GM12878 (cell line): ENCODE measurements at regions not wholly inside any gene's neighbourhood (a gene's known extent, or its start where the extent isn't known, plus 50 kb on each side); places are given as distances from the start of the nearest gene placed in this dataset.

ENCODE experiments used
- ATAC-seq: fragments of 200-7000 bp; cut with Tn5 transposase; 3 replicates; pipeline ENCODE4 v1.9.1; 2020; ENCODE audit warnings: mild to moderate bottlenecking, moderate library complexity
- BruUV-seq: library from RNA; stranded (reverse); fragments of 400-500 nt; replicated peaks from 2 replicates; lab custom pipeline; 2021; lab: Mats Ljungman, UMichigan
- CTCF ChIA-PET: fragments of 300-600 bp; sonication (Branson Sonifier 250); formaldehyde crosslinking; extraction: SDS; loops from one replicate; lab custom pipeline; 2021; ENCODE audit warnings: inconsistent platforms; lab: Yijun Ruan, JAX
- POLR2A ChIA-PET: fragments of 350-600 bp; formaldehyde crosslinking; extraction: SDS; loops from one replicate; lab custom pipeline; 2021; ENCODE audit warnings: inconsistent platforms; lab: Charles Lee
- RAD21 ChIA-PET: fragments of 300-600 bp; sonication (Branson Sonifier 250); formaldehyde crosslinking; loops from one replicate; lab custom pipeline; 2023; ENCODE audit warnings: antibody characterized with exemption; ENCODE audit not compliant: unreplicated experiment; lab: Charles Lee
- SMC1A ChIA-PET: fragments of 300-600 bp; sonication (Branson Sonifier 250); formaldehyde crosslinking; loops from one replicate; lab custom pipeline; 2023; ENCODE audit not compliant: unreplicated experiment, uncharacterized antibody; lab: Charles Lee
- DNase-seq: peaks from one replicate; pipeline ENCODE4 v3.0.0-alpha.2; 2011; ENCODE audit warnings: low read depth, low spot score
- FAIRE-seq: peaks from 3 replicates; lab custom pipeline; 2011; peaks lifted over from hg19 to GRCh38; lab: Jason Lieb, UNC
- H2AFZ ChIP-seq: 2 replicates; pipeline ENCODE4 v1.6.0; 2011; ENCODE audit warnings: low read depth, low read length, control low read depth; ENCODE audit not compliant: control insufficient read depth
- H3K27ac ChIP-seq: 2 replicates; pipeline ENCODE4 v1.5.1; 2011; ENCODE audit warnings: control low read depth; ENCODE audit not compliant: control insufficient read depth, insufficient read depth
- H3K27me3 ChIP-seq, 2 experiments: replicated peaks in 1 of 2; 2 replicates each; pipeline versions ENCODE4 v1.6.0 to v1.6.1; 2011; ENCODE audit warnings: low read length in 1 of 2; ENCODE audit not compliant: control insufficient read depth in 2 of 2, insufficient read depth in 2 of 2
- H3K36me3 ChIP-seq, 2 experiments: 2 replicates each; pipeline ENCODE4 v1.5.1; 2011; ENCODE audit warnings: low read length in 1 of 2; ENCODE audit not compliant: control insufficient read depth in 2 of 2, insufficient read depth in 2 of 2
- H3K4me1 ChIP-seq: 2 replicates; pipeline ENCODE4 v1.6.1; 2011; ENCODE audit warnings: mild to moderate bottlenecking, low read length, moderate library complexity, mixed read lengths; ENCODE audit not compliant: control insufficient read depth, insufficient read depth
- H3K4me2 ChIP-seq: 2 replicates; pipeline ENCODE4 v1.6.0; 2011; ENCODE audit warnings: control low read depth; ENCODE audit not compliant: control insufficient read depth, insufficient read depth
- H3K4me3 ChIP-seq: fragments of 200-600 bp; sonication (generic); 2 replicates; pipeline ENCODE4 v1.5.1; 2016
- H3K79me2 ChIP-seq: 2 replicates; pipeline ENCODE4 v1.6.0; 2011; ENCODE audit warnings: low read length; ENCODE audit not compliant: control insufficient read depth, insufficient read depth
- H3K9ac ChIP-seq: 2 replicates; pipeline ENCODE4 v1.8.0; 2011; ENCODE audit warnings: low read length, control low read depth, mixed read lengths; ENCODE audit not compliant: control insufficient read depth, insufficient read depth
- H3K9me3 ChIP-seq: replicated peaks from 3 replicates; pipeline ENCODE4 v1.5.1; 2011; ENCODE audit warnings: mild to moderate bottlenecking, low read length; ENCODE audit not compliant: control insufficient read depth, insufficient read depth
- H4K20me1 ChIP-seq: 2 replicates; pipeline ENCODE4 v1.6.0; 2011; ENCODE audit not compliant: control insufficient read depth, insufficient read depth
- CHD1 ChIP-seq: IDR thresholded peaks from 2 replicates; pipeline ENCODE4 v1.6.1; 2012; ENCODE audit warnings: low read depth, low read length, improper control_type of control experiment
- HDAC2 ChIP-seq: fragments of 200-600 bp; sonication (generic); IDR thresholded peaks from 2 replicates; pipeline ENCODE4 v1.6.1; 2017
- KAT2A ChIP-seq: conservative IDR thresholded peaks from 2 replicates; pipeline ENCODE4 v1.6.1; 2011; ENCODE audit warnings: low read depth, low read length; ENCODE audit not compliant: control insufficient read depth
- LARP7 ChIP-seq: fragments of 450-650 bp; IDR thresholded peaks from 2 replicates; pipeline ENCODE4 v1.6.1; 2017; ENCODE audit warnings: mild to moderate bottlenecking
- POLR2AphosphoS5 ChIP-seq: IDR thresholded peaks from 2 replicates; pipeline ENCODE4 v1.6.1; 2011; ENCODE audit warnings: mild to moderate bottlenecking, low read length, inconsistent platforms
- RCOR1 ChIP-seq: conservative IDR thresholded peaks from 2 replicates; pipeline ENCODE4 v1.6.1; 2012; ENCODE audit warnings: low read depth, low read length, improper control_type of control experiment
- SMAD1 ChIP-seq: fragments of 450-650 bp; IDR thresholded peaks from 2 replicates; pipeline ENCODE4 v1.6.1; 2018; ENCODE audit warnings: mild to moderate bottlenecking, low read depth; ENCODE audit not compliant: partially characterized antibody
- SREBF1 ChIP-seq: IDR thresholded peaks from 2 replicates; pipeline ENCODE4 v1.6.1; 2012; ENCODE audit warnings: mild to moderate bottlenecking, low read length
- SUZ12 ChIP-seq: fragments of 200-600 bp; sonication (generic); IDR thresholded peaks from one replicate; pipeline ENCODE4 v1.6.1; 2018; ENCODE audit warnings: antibody characterized with exemption, mild to moderate bottlenecking; ENCODE audit not compliant: unreplicated experiment
- TCF3 ChIP-seq: IDR thresholded peaks from 2 replicates; pipeline ENCODE4 v1.6.1; 2012; ENCODE audit warnings: low read depth, mild to moderate bottlenecking, low read length, borderline replicate concordance; ENCODE audit not compliant: insufficient read depth
- WGBS: methylation state at CpG from one replicate; pipeline ENCODE4 v1.1.6; 2016; ENCODE audit warnings: low lambda C conversion rate; ENCODE audit not compliant: insufficient replicate concordance, insufficient coverage; ENCODE audit errors: missing lambda C conversion rate; 5-methylcytosine and 5-hydroxymethylcytosine counted together
- in situ Hi-C: fragments of 300-500 bp; cut with MboI; formaldehyde crosslinking; loops from 9 replicates; pipeline ENCODE4 v1.14.3; 2018; ENCODE audit warnings: mixed read lengths
- intact Hi-C: fragments of 100-400 bp; cut with micrococcal nuclease; formaldehyde crosslinking; loops from one replicate; pipeline ENCODE4 v1.14.2; 2022; ENCODE audit not compliant: unreplicated experiment
- TF ChIP-seq, protein P1 (sequence below): fragments of 450-650 bp; IDR thresholded peaks from 2 replicates; pipeline ENCODE4 v1.6.1; 2017; ENCODE audit warnings: mild to moderate bottlenecking
- TF ChIP-seq, protein P2 (sequence below): fragments of 450-650 bp; IDR thresholded peaks from 2 replicates; pipeline ENCODE4 v1.6.1; 2016; ENCODE audit warnings: mild to moderate bottlenecking

DNA sequence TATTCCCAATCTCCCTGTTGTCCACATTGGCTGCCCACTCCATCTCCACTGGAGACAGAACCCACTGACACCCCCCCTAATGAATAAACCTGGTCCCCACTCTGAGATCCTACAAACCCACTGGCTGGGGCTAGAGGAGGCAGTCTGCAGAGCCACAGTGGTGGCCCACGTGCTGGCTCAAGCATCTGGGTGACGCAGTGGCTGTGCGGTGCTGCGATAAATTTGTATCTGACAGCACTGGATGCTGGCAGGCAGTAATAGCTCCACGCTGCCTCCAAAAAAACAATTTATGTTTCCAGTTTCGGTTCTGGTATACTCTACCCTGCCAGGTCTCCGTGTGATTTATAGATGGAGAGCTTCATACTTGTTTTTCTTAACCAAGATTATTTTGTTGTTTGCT lies 87.1 kb upstream of the SYNDIG1 start:
- RAD21 ChIA-PET, result no interaction called here
- Histone ChIP-seq H3K4me3 (no peak overlapping the region), H3K4me2 (no peak overlapping the region), H3K36me3 (no peaks in the 10 kb centered on the region), H3K9me3 (no peaks in the 10 kb centered on the region), H4K20me1 (no peaks in the 10 kb centered on the region), H3K27ac (no peak overlapping the region), H3K4me1 (no peaks in the 10 kb centered on the region), H2AFZ (no peak overlapping the region), H3K27me3 (no peaks in the 10 kb centered on the region), H3K9ac (no peak overlapping the region), H3K79me2 (no peaks in the 10 kb centered on the region)
- DNase-seq (no peak), FAIRE-seq (no peak), ATAC-seq (no peak)
- intact Hi-C loops (no loop called here), in situ Hi-C loops (no loop called here)
- no TSS peak for BruUV-seq
- POLR2A ChIA-PET, result no interaction called here
- SMC1A ChIA-PET, result no interaction called here
- no peak for TF ChIP-seq SUZ12
- no peak for TF ChIP-seq KAT2A
- TF ChIP-seq, protein P1, sequence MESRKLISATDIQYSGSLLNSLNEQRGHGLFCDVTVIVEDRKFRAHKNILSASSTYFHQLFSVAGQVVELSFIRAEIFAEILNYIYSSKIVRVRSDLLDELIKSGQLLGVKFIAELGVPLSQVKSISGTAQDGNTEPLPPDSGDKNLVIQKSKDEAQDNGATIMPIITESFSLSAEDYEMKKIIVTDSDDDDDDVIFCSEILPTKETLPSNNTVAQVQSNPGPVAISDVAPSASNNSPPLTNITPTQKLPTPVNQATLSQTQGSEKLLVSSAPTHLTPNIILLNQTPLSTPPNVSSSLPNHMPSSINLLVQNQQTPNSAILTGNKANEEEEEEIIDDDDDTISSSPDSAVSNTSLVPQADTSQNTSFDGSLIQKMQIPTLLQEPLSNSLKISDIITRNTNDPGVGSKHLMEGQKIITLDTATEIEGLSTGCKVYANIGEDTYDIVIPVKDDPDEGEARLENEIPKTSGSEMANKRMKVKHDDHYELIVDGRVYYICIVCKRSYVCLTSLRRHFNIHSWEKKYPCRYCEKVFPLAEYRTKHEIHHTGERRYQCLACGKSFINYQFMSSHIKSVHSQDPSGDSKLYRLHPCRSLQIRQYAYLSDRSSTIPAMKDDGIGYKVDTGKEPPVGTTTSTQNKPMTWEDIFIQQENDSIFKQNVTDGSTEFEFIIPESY, result no peak
- no peak for TF ChIP-seq TCF3
- TF ChIP-seq SREBF1, result no peak
- WGBS, result 34% methylated on average over 7 of the region's 7 CpGs
- CTCF ChIA-PET, result no interaction called here

DNA sequence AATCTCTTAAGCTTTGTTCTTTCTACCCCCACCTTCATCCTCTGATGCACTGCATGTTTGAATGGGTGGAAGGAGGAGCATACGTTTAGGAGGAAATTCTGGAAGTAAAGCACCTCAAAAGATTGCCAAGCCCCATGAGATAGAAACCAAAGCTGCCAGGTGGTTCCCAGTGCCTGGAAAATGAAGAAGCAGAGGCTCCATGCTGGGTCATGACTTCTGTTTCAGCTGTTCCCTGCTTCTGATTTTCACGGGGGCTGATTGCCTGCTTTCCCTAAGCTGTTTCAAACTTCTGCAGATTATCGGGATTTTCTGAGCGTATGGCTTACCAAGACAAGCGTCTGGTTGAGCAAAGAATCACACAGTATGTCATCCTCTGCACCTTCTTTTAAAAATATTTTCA lies 87.5 kb upstream of the SYNDIG1 start:
- no peak overlapping the region for H3K4me2 ChIP-seq
- no peak overlapping the region for H3K9ac ChIP-seq
- no peaks in the 10 kb centered on the region for H3K36me3 ChIP-seq
- H4K20me1 ChIP-seq, result no peaks in the 10 kb centered on the region
- ChIA-PET RAD21 (no interaction called here), SMC1A (no interaction called here), POLR2A (no interaction called here), CTCF (no interaction called here)
- no peaks in the 10 kb centered on the region for H3K9me3 ChIP-seq
- no peaks in the 10 kb centered on the region for H3K4me1 ChIP-seq
- H3K4me3 ChIP-seq, result no peak overlapping the region
- no peaks in the 10 kb centered on the region for H3K27me3 ChIP-seq
- no peak for FAIRE-seq
- intact Hi-C loops (no loop called here), in situ Hi-C loops (no loop called here)
- H3K79me2 ChIP-seq, result no peaks in the 10 kb centered on the region
- WGBS, result 23% methylated on average over 5 of the region's 5 CpGs
- ATAC-seq, result no peak
- DNase-seq, result no peak
- H2AFZ ChIP-seq, result no peak overlapping the region
- BruUV-seq, result no TSS peak
- no peak overlapping the region for H3K27ac ChIP-seq
- no peak for TF ChIP-seq POLR2AphosphoS5
- no peak for TF ChIP-seq CHD1
- TF ChIP-seq, protein P1, result no peak
- no peak for TF ChIP-seq SMAD1
- TF ChIP-seq RCOR1, result no peak
- TF ChIP-seq, protein P2, sequence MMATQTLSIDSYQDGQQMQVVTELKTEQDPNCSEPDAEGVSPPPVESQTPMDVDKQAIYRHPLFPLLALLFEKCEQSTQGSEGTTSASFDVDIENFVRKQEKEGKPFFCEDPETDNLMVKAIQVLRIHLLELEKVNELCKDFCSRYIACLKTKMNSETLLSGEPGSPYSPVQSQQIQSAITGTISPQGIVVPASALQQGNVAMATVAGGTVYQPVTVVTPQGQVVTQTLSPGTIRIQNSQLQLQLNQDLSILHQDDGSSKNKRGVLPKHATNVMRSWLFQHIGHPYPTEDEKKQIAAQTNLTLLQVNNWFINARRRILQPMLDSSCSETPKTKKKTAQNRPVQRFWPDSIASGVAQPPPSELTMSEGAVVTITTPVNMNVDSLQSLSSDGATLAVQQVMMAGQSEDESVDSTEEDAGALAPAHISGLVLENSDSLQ, result no peak
- TF ChIP-seq HDAC2, result no peak
- no peak for TF ChIP-seq TCF3
- TF ChIP-seq LARP7, result no peak
